Upper lobe of left lung (tissue), 6 donors: ENCODE measurements at regions not wholly inside any gene's neighbourhood (a gene's known extent, or its start where the extent isn't known, plus 50 kb on each side); places are given as distances from the start of the nearest gene placed in this dataset.
"Not testable (repeated sequence)": the region's sequence is repeated elsewhere in the genome, so short reads cannot be mapped to it uniquely, and the experiment has no call there.

ENCODE experiments used
- ATAC-seq, 2 donors: fragments of 200-7000 bp; cut with Tn5 transposase; one replicate each; pipeline ENCODE4 v1.9.1; 2022; ENCODE audit warnings: mild to moderate bottlenecking in 2 of 2, moderate library complexity in 2 of 2; ENCODE audit not compliant: low FRiP score in 2 of 2
- DNase-seq, 2 donors: peaks; one replicate each; pipeline ENCODE4 v3.0.0-alpha.2; 2019 to 2020
- H3K27ac ChIP-seq, 4 donors: fragments of 200-600 bp; sonication (generic); one replicate each; pipeline ENCODE4 v1.5.1; 2016 to 2019
- H3K27me3 ChIP-seq, 4 donors: fragments of 200-600 bp; sonication (generic); one replicate each; pipeline ENCODE4 v1.5.1; 2017 to 2019
- H3K36me3 ChIP-seq, 4 donors: fragments of 200-600 bp; sonication (generic); one replicate each; pipeline ENCODE4 v1.5.1; 2016 to 2019
- H3K4me1 ChIP-seq, 4 donors: fragments of 200-600 bp; sonication (generic); one replicate each; pipeline ENCODE4 v1.5.1; 2018 to 2019
- H3K4me3 ChIP-seq, 4 donors: fragments of 200-600 bp; sonication (generic); one replicate each; pipeline ENCODE4 v1.5.1; 2017 to 2019; ENCODE audit warnings: mild to moderate bottlenecking in 2 of 4, moderate library complexity in 1 of 4
- H3K9me3 ChIP-seq, 4 donors: fragments of 200-600 bp; sonication (generic); one replicate each; pipeline ENCODE4 v1.5.1; 2018 to 2019
- CTCF ChIP-seq, 6 experiments: fragments of 450-650 bp in 4 of 6; fragments of 200-600 bp in 2 of 6; sonication (generic) in 2 of 6; IDR thresholded peaks; one replicate each; pipeline ENCODE4 v1.5.1; 2016 to 2019; ENCODE audit warnings: antibody characterized with exemption in 6 of 6
- EP300 ChIP-seq, 4 donors: sonication (generic); formaldehyde crosslinking; IDR thresholded peaks; one replicate each; pipeline ENCODE4 v1.5.1; 2017; ENCODE audit warnings: antibody characterized with exemption in 4 of 4, control low read depth in 2 of 4
- POLR2A ChIP-seq, 4 donors: fragments of 450-650 bp; IDR thresholded peaks; one replicate each; pipeline ENCODE4 v1.5.1; 2016 to 2017; ENCODE audit warnings: antibody characterized with exemption in 4 of 4, mild to moderate bottlenecking in 2 of 4
- POLR2AphosphoS5 ChIP-seq, 2 donors: sonication (generic); formaldehyde crosslinking; IDR thresholded peaks; one replicate each; pipeline ENCODE4 v1.5.1; 2017; ENCODE audit warnings: antibody characterized with exemption in 2 of 2
- WGBS, 2 donors: methylation state at CpG; one replicate each; pipeline ENCODE4 v1.1.5; 2017 to 2018; 5-methylcytosine and 5-hydroxymethylcytosine counted together
- donor health status: DM: no; HTN: no; CAD: no; lungs with moderate emphysema.
- donor health status: DM: no; HTN: yes; CAD: no; lungs with severe emphysema.

GRCh38 chr12:18888047-18888446 lies 150.1 kb downstream of the CAPZA3 start:
- Histone ChIP-seq H3K36me3 (no peaks in the 10 kb centered on the region), H3K27ac (no peak overlapping the region), H3K4me1 (no peaks in the 10 kb centered on the region), H3K4me3 (no peak overlapping the region), H3K27me3 (no peaks in the 10 kb centered on the region), H3K9me3 (no peaks in the 10 kb centered on the region)
- 72 to 77% methylated on average over 2 of the region's 2 CpGs for WGBS, 2 donors
- TF ChIP-seq POLR2AphosphoS5 (IDR thresholded peaks at IDR 0.05): no peak
- no peak for TF ChIP-seq EP300 (IDR thresholded peaks at IDR 0.05)
- TF ChIP-seq CTCF (IDR thresholded peaks at IDR 0.05): no peak
- no peak for TF ChIP-seq POLR2A (IDR thresholded peaks at IDR 0.05)
- peak in 1 of 2 donors; percentile 72 for ATAC-seq
- no peak for DNase-seq

GRCh38 chr12:18890621-18891020 lies 152.7 kb downstream of the CAPZA3 start:
- DNase-seq, H3K4me1 ChIP-seq, H3K27ac ChIP-seq, ATAC-seq, H3K36me3 ChIP-seq, H3K27me3 ChIP-seq, H3K9me3 ChIP-seq, H3K4me3 ChIP-seq: not testable (repeated sequence)
- WGBS, 2 donors: 73 to 77% methylated on average over 3 of the region's 3 CpGs

- H3K4me1 ChIP-seq: no peaks in the 10 kb centered on the region
- TF ChIP-seq POLR2A (IDR thresholded peaks at IDR 0.05) (no peak), CTCF (IDR thresholded peaks at IDR 0.05) (no peak), EP300 (IDR thresholded peaks at IDR 0.05) (no peak)
- no peaks in the 10 kb centered on the region for H3K9me3 ChIP-seq
- WGBS, 2 donors: 89% methylated on average over 9 of the region's 9 CpGs; no CpG with 5 or more reads in 1 of the 2 donors
- H3K27ac ChIP-seq: no peak overlapping the region
- H3K27me3 ChIP-seq: no peaks in the 10 kb centered on the region
- H3K4me3 ChIP-seq: no peak overlapping the region
- no peaks in the 10 kb centered on the region for H3K36me3 ChIP-seq
- no peak for ATAC-seq
- DNase-seq: no peak
These were observed 157.6 kb downstream of the CAPZA3 start for GRCh38 chr12:18895540-18895939.

- H3K4me1 ChIP-seq: no peaks in the 10 kb centered on the region
- no peak for ATAC-seq
- TF ChIP-seq POLR2A (IDR thresholded peaks at IDR 0.05) (no peak), POLR2AphosphoS5 (IDR thresholded peaks at IDR 0.05) (no peak), EP300 (IDR thresholded peaks at IDR 0.05) (no peak), CTCF (IDR thresholded peaks at IDR 0.05) (no peak)
These were observed 158.0 kb downstream of the CAPZA3 start for GRCh38 chr12:18895946-18896345.

GRCh38 chr12:18897823-18898222 lies 159.9 kb downstream of the CAPZA3 start:
- no peak for DNase-seq
- no peak for ATAC-seq
- Histone ChIP-seq H3K27me3 (no peaks in the 10 kb centered on the region), H3K36me3 (no peaks in the 10 kb centered on the region), H3K4me3 (no peak overlapping the region), H3K9me3 (no peaks in the 10 kb centered on the region), H3K27ac (no peak overlapping the region), H3K4me1 (no peaks in the 10 kb centered on the region)
- 81 to 83% methylated on average over 5 of the region's 5 CpGs for WGBS, 2 donors
- no peak for TF ChIP-seq CTCF (IDR thresholded peaks at IDR 0.05)
- no peak for TF ChIP-seq EP300 (IDR thresholded peaks at IDR 0.05)
- no peak for TF ChIP-seq POLR2A (IDR thresholded peaks at IDR 0.05)
- TF ChIP-seq POLR2AphosphoS5 (IDR thresholded peaks at IDR 0.05): no peak

More at GRCh38 chr12:18895946-18896345, 158.0 kb downstream of the CAPZA3 start:
- no peaks in the 10 kb centered on the region for H3K27me3 ChIP-seq
- H3K36me3 ChIP-seq: no peaks in the 10 kb centered on the region
- no peak overlapping the region for H3K27ac ChIP-seq
- H3K9me3 ChIP-seq: no peaks in the 10 kb centered on the region
- no peak overlapping the region for H3K4me3 ChIP-seq
- DNase-seq: peak in 1 of 2 donors; percentile 6
- WGBS, 2 donors: 63 to 86% methylated on average over 3 to 7 of the region's 7 CpGs
